ENCODE measurements at regions not wholly inside any gene's neighbourhood (a gene's known extent, or its start where the extent isn't known, plus 50 kb on each side); places are given as distances from the start of the nearest gene placed in this dataset.

- ChIA-PET POLR2A (no interaction called here), CTCF (no interaction called here)
- no peak for TF ChIP-seq TARDBP (IDR thresholded peaks at IDR 0.05)
- no peak for TF ChIP-seq BHLHE40 (IDR thresholded peaks at IDR 0.05; ENCODE audit: borderline replicate concordance)
- no peak for TF ChIP-seq L3MBTL2 (conservative IDR thresholded peaks at IDR 0.05)
- TF ChIP-seq FOXK2 (IDR thresholded peaks at IDR 0.05), result no peak
- no peak for TF ChIP-seq PKNOX1 (IDR thresholded peaks at IDR 0.05)
- no peak for TF ChIP-seq SUZ12 (IDR thresholded peaks at IDR 0.05)
- no peak for TF ChIP-seq FOXA1 (IDR thresholded peaks at IDR 0.05)
- no peak for TF ChIP-seq ARNT (IDR thresholded peaks at IDR 0.05)
- no peak for DNase-seq (ENCODE audit: extremely low spot score)
Measured at GRCh38 chr19:56991912-56992311, 127.9 kb upstream of the USP29 start.

- ChIA-PET CTCF (no interaction called here), POLR2A (no interaction called here)
- DNase-seq (ENCODE audit: extremely low spot score), result no peak
- TF ChIP-seq FOXK2 (IDR thresholded peaks at IDR 0.05) (no peak), ARNT (IDR thresholded peaks at IDR 0.05) (no peak), HDGF (IDR thresholded peaks at IDR 0.05; ENCODE audit: borderline replicate concordance) (no peak), TARDBP (IDR thresholded peaks at IDR 0.05) (no peak), FOXM1 (IDR thresholded peaks at IDR 0.05; ENCODE audit: borderline replicate concordance) (no peak), NFRKB (IDR thresholded peaks at IDR 0.05) (no peak), SUZ12 (IDR thresholded peaks at IDR 0.05) (no peak), L3MBTL2 (conservative IDR thresholded peaks at IDR 0.05) (no peak), SP1 (IDR thresholded peaks at IDR 0.05) (no peak)
Measured at GRCh38 chr19:56993851-56994250, 125.9 kb upstream of the USP29 start.

GRCh38 chr19:56994251-56995017, 125.4 kb upstream of the USP29 start:
- no peak for DNase-seq (ENCODE audit: extremely low spot score)
- TF ChIP-seq FOXA1 (IDR thresholded peaks at IDR 0.05) (no peak), TARDBP (IDR thresholded peaks at IDR 0.05) (no peak), FOXK2 (IDR thresholded peaks at IDR 0.05) (no peak), SP1 (IDR thresholded peaks at IDR 0.05) (no peak), PKNOX1 (IDR thresholded peaks at IDR 0.05) (no peak), HDGF (IDR thresholded peaks at IDR 0.05; ENCODE audit: borderline replicate concordance) (no peak), ZNF384 (IDR thresholded peaks at IDR 0.05) (no peak), CTBP1 (IDR thresholded peaks at IDR 0.05; ENCODE audit: borderline replicate concordance) (no peak), BHLHE40 (IDR thresholded peaks at IDR 0.05; ENCODE audit: borderline replicate concordance) (no peak), LEF1 (IDR thresholded peaks at IDR 0.05; ENCODE audit: borderline replicate concordance) (no peak), NFRKB (IDR thresholded peaks at IDR 0.05) (no peak), SUZ12 (IDR thresholded peaks at IDR 0.05) (no peak), FOXM1 (IDR thresholded peaks at IDR 0.05; ENCODE audit: borderline replicate concordance) (no peak), L3MBTL2 (conservative IDR thresholded peaks at IDR 0.05) (no peak), ELF4 (IDR thresholded peaks at IDR 0.05) (no peak), ARNT (IDR thresholded peaks at IDR 0.05) (no peak)
- POLR2A ChIA-PET, result no interaction called here
- CTCF ChIA-PET, result no interaction called here

GRCh38 chr19:56995303-56995702, 124.5 kb upstream of the USP29 start:
- DNase-seq (ENCODE audit: extremely low spot score), result no peak
- no peak for TF ChIP-seq TARDBP (IDR thresholded peaks at IDR 0.05)
- no peak for TF ChIP-seq ARNT (IDR thresholded peaks at IDR 0.05)
- TF ChIP-seq BHLHE40 (IDR thresholded peaks at IDR 0.05; ENCODE audit: borderline replicate concordance), result no peak
- no peak for TF ChIP-seq FOXK2 (IDR thresholded peaks at IDR 0.05)
- no peak for TF ChIP-seq SP1 (IDR thresholded peaks at IDR 0.05)
- TF ChIP-seq SUZ12 (IDR thresholded peaks at IDR 0.05), result no peak
- POLR2A ChIA-PET, result no interaction called here
- CTCF ChIA-PET, result no interaction called here

GRCh38 chr19:57002195-57002601, 117.6 kb upstream of the USP29 start:
- no peak for DNase-seq (ENCODE audit: extremely low spot score)
- TF ChIP-seq HDGF (IDR thresholded peaks at IDR 0.05; ENCODE audit: borderline replicate concordance) (no peak), ELF4 (IDR thresholded peaks at IDR 0.05) (no peak), BHLHE40 (IDR thresholded peaks at IDR 0.05; ENCODE audit: borderline replicate concordance) (no peak), SP1 (IDR thresholded peaks at IDR 0.05) (no peak), PKNOX1 (IDR thresholded peaks at IDR 0.05) (no peak), LEF1 (IDR thresholded peaks at IDR 0.05; ENCODE audit: borderline replicate concordance) (no peak), SUZ12 (IDR thresholded peaks at IDR 0.05) (no peak), NFRKB (IDR thresholded peaks at IDR 0.05) (no peak), FOXM1 (IDR thresholded peaks at IDR 0.05; ENCODE audit: borderline replicate concordance) (no peak), TARDBP (IDR thresholded peaks at IDR 0.05) (no peak), L3MBTL2 (conservative IDR thresholded peaks at IDR 0.05) (no peak), FOXK2 (IDR thresholded peaks at IDR 0.05) (no peak), FOXA1 (IDR thresholded peaks at IDR 0.05) (no peak), ZNF384 (IDR thresholded peaks at IDR 0.05) (no peak), ARNT (IDR thresholded peaks at IDR 0.05) (no peak), CTBP1 (IDR thresholded peaks at IDR 0.05; ENCODE audit: borderline replicate concordance) (no peak)
- ChIA-PET CTCF (no interaction called here), POLR2A (no interaction called here)

GRCh38 chr19:57002710-57003109, 117.1 kb upstream of the USP29 start:
- no peak for TF ChIP-seq PKNOX1 (IDR thresholded peaks at IDR 0.05)
- TF ChIP-seq FOXA1 (IDR thresholded peaks at IDR 0.05), result no peak
- no peak for TF ChIP-seq BHLHE40 (IDR thresholded peaks at IDR 0.05; ENCODE audit: borderline replicate concordance)
- POLR2A ChIA-PET, result no interaction called here
- DNase-seq (ENCODE audit: extremely low spot score), result no peak
- CTCF ChIA-PET, result no interaction called here
